Left lung (tissue), 4 donors: ENCODE measurements at regions not wholly inside any gene's neighbourhood (a gene's known extent, or its start where the extent isn't known, plus 50 kb on each side); places are given as distances from the start of the nearest gene placed in this dataset.

Source experiments
- ATAC-seq: fragments of 200-7000 bp; cut with Tn5 transposase; one replicate; pipeline ENCODE4 v1.9.1; 2020; ENCODE audit warnings: moderate library complexity
- DNase-seq, 4 donors: peaks; one replicate each; pipeline ENCODE4 v3.0.0-alpha.2; 2013 to 2020
- H3K27ac ChIP-seq, 2 donors: fragments of 200-600 bp; sonication (generic) in 1 of 2; one replicate each; pipeline versions ENCODE4 v1.5.0 to v1.8.0; 2020 to 2021
- H3K27me3 ChIP-seq, 2 donors: fragments of 200-600 bp; sonication (generic) in 1 of 2; one replicate each; pipeline versions ENCODE4 v1.5.0 to v1.8.0; 2020 to 2021
- H3K36me3 ChIP-seq, 2 donors: fragments of 200-600 bp; sonication (generic) in 1 of 2; one replicate each; pipeline versions ENCODE4 v1.5.0 to v1.8.0; 2020 to 2021
- H3K4me1 ChIP-seq, 2 donors: fragments of 200-600 bp; one replicate each; pipeline ENCODE4 v1.8.0; 2021
- H3K4me3 ChIP-seq, 2 donors: fragments of 200-600 bp; sonication (generic) in 1 of 2; one replicate each; pipeline versions ENCODE4 v1.5.0 to v1.8.0; 2020 to 2021; ENCODE audit warnings: mild to moderate bottlenecking in 1 of 2
- H3K9me3 ChIP-seq, 2 donors: fragments of 200-600 bp; sonication (generic) in 1 of 2; one replicate each; pipeline versions ENCODE4 v1.5.0 to v1.8.0; 2020 to 2021
- CTCF ChIP-seq, 2 donors: fragments of 200-600 bp; sonication (generic) in 1 of 2; IDR thresholded peaks; one replicate each; pipeline versions ENCODE4 v1.5.0 to v1.8.0; 2021; ENCODE audit warnings: antibody characterized with exemption in 2 of 2
- intact Hi-C, 2 donors: fragments of 100-400 bp; cut with DNase I; formaldehyde crosslinking; loops; one replicate each; pipeline versions ENCODE4 v1.11.2 to v1.14.2; 2022
- donor health status: DM: no; HTN: yes; CAD: no.
- donor health status: DM: no; HTN: no; CAD: no.

DNA sequence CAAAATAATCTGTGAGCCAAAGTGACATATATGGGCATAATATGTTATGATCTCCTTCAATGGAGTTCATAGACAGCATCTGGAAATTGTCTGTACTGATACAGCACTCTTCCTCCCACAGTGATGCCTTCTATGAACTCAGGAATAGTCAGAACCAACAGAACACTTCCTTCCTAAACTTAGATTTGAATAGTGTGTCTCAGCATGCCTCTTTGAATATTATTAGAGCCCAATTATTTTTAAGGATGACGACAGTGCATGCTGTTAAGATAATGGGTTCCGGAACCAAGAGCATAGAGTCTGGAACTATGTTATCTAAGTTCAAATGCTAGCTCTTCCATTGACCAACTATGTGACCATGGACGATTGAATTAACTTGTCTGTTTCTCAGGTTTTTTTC, 386.6 kb upstream of the PRICKLE1 start:
- Histone ChIP-seq H3K36me3 (no peaks in the 10 kb centered on the region), H3K4me1 (no peaks in the 10 kb centered on the region), H3K27ac (no peak overlapping the region), H3K9me3 (peaks cover 0 to 12% of the 10 kb centered on the region in 2 donors), H3K27me3 (no peaks in the 10 kb centered on the region), H3K4me3 (no peak overlapping the region)
- DNase-seq (no peak), ATAC-seq (no peak)
- intact Hi-C loops, result no loop called here
- no peak for TF ChIP-seq CTCF (IDR thresholded peaks at IDR 0.05)

- H3K27me3 ChIP-seq, result no peaks in the 10 kb centered on the region
- no peak for ATAC-seq
- no peak overlapping the region for H3K4me3 ChIP-seq
- H3K4me1 ChIP-seq, result no peaks in the 10 kb centered on the region
- H3K9me3 ChIP-seq, result peaks cover 0 to 8% of the 10 kb centered on the region in 2 donors
- intact Hi-C loops, result no loop called here
- no peak for TF ChIP-seq CTCF (IDR thresholded peaks at IDR 0.05)
- DNase-seq, result no peak
- no peak overlapping the region for H3K27ac ChIP-seq
- no peaks in the 10 kb centered on the region for H3K36me3 ChIP-seq
These were observed 379.8 kb upstream of the PRICKLE1 start for GRCh38 chr12:42969355-42969754.

DNA sequence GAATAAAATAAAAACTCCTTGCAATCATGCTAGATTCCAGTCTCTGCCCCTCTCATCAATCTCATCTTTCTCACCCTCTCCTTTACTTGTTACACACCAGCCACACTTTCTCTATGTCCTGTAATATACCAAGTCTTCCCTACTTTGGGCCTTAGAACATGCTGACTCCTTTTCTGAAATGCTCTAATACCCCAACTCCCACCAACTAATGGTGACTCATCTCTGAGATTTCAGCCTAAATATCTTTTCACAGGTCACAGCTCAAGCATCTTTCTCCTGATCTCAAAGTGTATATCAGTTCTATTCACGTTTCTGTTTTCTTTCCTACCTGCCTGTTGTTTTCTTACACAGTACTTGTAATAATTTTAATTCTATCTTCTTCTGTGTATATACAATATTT, 378.9 kb upstream of the PRICKLE1 start:
- H3K36me3 ChIP-seq, result no peaks in the 10 kb centered on the region
- TF ChIP-seq CTCF (IDR thresholded peaks at IDR 0.05), result no peak
- intact Hi-C loops, result no loop called here
- no peaks in the 10 kb centered on the region for H3K27me3 ChIP-seq
- H3K4me3 ChIP-seq, result no peak overlapping the region
- H3K9me3 ChIP-seq, result peaks cover 0 to 4% of the 10 kb centered on the region in 2 donors
- no peak for DNase-seq
- H3K4me1 ChIP-seq, result no peaks in the 10 kb centered on the region
- no peak for ATAC-seq
- H3K27ac ChIP-seq, result no peak overlapping the region

- intact Hi-C loops, result no loop called here
- Histone ChIP-seq H3K27ac (no peak overlapping the region), H3K27me3 (no peaks in the 10 kb centered on the region), H3K4me3 (no peak overlapping the region), H3K9me3 (peaks cover 0 to 4% of the 10 kb centered on the region in 2 donors), H3K4me1 (peaks cover 0 to 4% of the 10 kb centered on the region in 2 donors), H3K36me3 (no peaks in the 10 kb centered on the region)
- ATAC-seq (no peak), DNase-seq (no peak)
- TF ChIP-seq CTCF (IDR thresholded peaks at IDR 0.05), result no peak
These were observed 378.3 kb upstream of the PRICKLE1 start for GRCh38 chr12:42967850-42968249.

DNA sequence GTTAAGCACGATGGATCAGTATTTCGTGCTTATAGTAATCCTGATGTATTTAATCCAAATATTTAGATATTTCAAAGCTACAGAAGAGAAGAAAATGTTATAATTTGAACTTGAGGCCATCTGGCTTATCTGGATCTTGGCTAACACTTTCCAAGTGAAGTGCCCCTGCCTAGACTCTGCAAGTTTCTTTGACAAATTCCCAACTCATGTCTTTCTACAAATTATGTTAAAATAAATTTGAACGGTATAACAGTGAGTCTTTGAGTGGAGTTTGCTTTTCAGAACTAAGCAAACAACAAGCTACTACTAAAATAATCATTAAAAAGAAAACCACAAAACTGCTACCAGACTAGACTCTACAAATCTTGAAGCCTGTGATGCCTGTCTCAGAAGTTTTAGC, 374.4 kb upstream of the PRICKLE1 start:
- DNase-seq (peak in 1 of 4 donors; percentile 14), ATAC-seq (peak; percentile 58)
- no peaks in the 10 kb centered on the region for H3K27me3 ChIP-seq
- H3K4me3 ChIP-seq, result no peak overlapping the region
- no peaks in the 10 kb centered on the region for H3K36me3 ChIP-seq
- H3K27ac ChIP-seq, result no peak overlapping the region
- peaks cover 0 to 4% of the 10 kb centered on the region in 2 donors for H3K4me1 ChIP-seq
- intact Hi-C loops, result no loop called here
- no peak for TF ChIP-seq CTCF (IDR thresholded peaks at IDR 0.05)
- no peaks in the 10 kb centered on the region for H3K9me3 ChIP-seq
